SK-N-SH treated with all-trans-retinoic acid at 6 μM for 48 hours (cell line): ENCODE measurements at regions not wholly inside any gene's neighbourhood (a gene's known extent, or its start where the extent isn't known, plus 50 kb on each side); places are given as distances from the start of the nearest gene placed in this dataset.

Experiments
- ATAC-seq: fragments of 200-7000 bp; cut with Tn5 transposase; 3 replicates; pipeline ENCODE4 v1.9.1; 2020; ENCODE audit warnings: mild to moderate bottlenecking, moderate library complexity
- ARNTL ChIP-seq: fragments of 450-650 bp; formaldehyde crosslinking; IDR thresholded peaks from 2 replicates; pipeline ENCODE4 v1.5.0; 2020; ENCODE audit warnings: low read depth, mild to moderate bottlenecking, moderate library complexity, borderline replicate concordance
- BACH2 ChIP-seq: fragments of 250-450 bp; sonication (Bioruptor Pico); IDR thresholded peaks from 2 replicates; pipeline ENCODE4 v1.9.0; 2021; ENCODE audit warnings: mild to moderate bottlenecking, borderline replicate concordance
- CREB5 ChIP-seq: fragments of 250-450 bp; sonication (Bioruptor Pico); IDR thresholded peaks from 2 replicates; pipeline ENCODE4 v1.5.1; 2020; ENCODE audit warnings: low read depth, mild to moderate bottlenecking, moderate library complexity
- CSDC2 ChIP-seq: fragments of 250-450 bp; sonication (Bioruptor Pico); IDR thresholded peaks from 2 replicates; pipeline ENCODE4 v1.5.0; 2020; ENCODE audit warnings: mild to moderate bottlenecking, moderate library complexity
- CSRNP3 ChIP-seq: fragments of 250-450 bp; sonication (Bioruptor Pico); IDR thresholded peaks from 2 replicates; pipeline ENCODE4 v1.5.1; 2021; ENCODE audit warnings: mild to moderate bottlenecking, moderate library complexity
- ESRRG ChIP-seq: fragments of 250-450 bp; sonication (Bioruptor Pico); IDR thresholded peaks from 2 replicates; pipeline ENCODE4 v1.6.1; 2021; ENCODE audit warnings: mild to moderate bottlenecking
- GLIS3 ChIP-seq: fragments of 250-450 bp; sonication (Bioruptor Pico); IDR thresholded peaks from 2 replicates; pipeline ENCODE4 v1.5.0; 2020; ENCODE audit warnings: mild to moderate bottlenecking, moderate library complexity
- ISL1 ChIP-seq: fragments of 250-450 bp; sonication (Bioruptor Pico); IDR thresholded peaks from 2 replicates; pipeline ENCODE4 v2.1.2; 2022; ENCODE audit warnings: mild to moderate bottlenecking, moderate library complexity
- OSR1 ChIP-seq: fragments of 250-450 bp; sonication (Bioruptor Pico); IDR thresholded peaks from 2 replicates; pipeline ENCODE4 v1.8.0; 2022; ENCODE audit warnings: moderate library complexity, mild to moderate bottlenecking, inconsistent platforms
- POU6F1 ChIP-seq: fragments of 250-450 bp; sonication (Bioruptor Pico); IDR thresholded peaks from 2 replicates; pipeline ENCODE4 v1.8.0; 2021; ENCODE audit warnings: low read depth, mild to moderate bottlenecking, moderate library complexity, borderline replicate concordance
- PPARA ChIP-seq: fragments of 250-450 bp; sonication (Bioruptor Pico); IDR thresholded peaks from 2 replicates; pipeline ENCODE4 v1.5.0; 2020; ENCODE audit warnings: mild to moderate bottlenecking, borderline replicate concordance
- RARB ChIP-seq: fragments of 250-450 bp; sonication (Bioruptor Pico); IDR thresholded peaks from 2 replicates; pipeline ENCODE4 v1.8.0; 2021; ENCODE audit warnings: mild to moderate bottlenecking, moderate library complexity
- SNAI2 ChIP-seq: fragments of 250-450 bp; sonication (Bioruptor Pico); IDR thresholded peaks from 2 replicates; pipeline ENCODE4 v1.5.0; 2020; ENCODE audit warnings: mild to moderate bottlenecking, moderate library complexity
- TOX ChIP-seq: fragments of 250-450 bp; sonication (Bioruptor Pico); IDR thresholded peaks from 2 replicates; pipeline ENCODE4 v1.8.0; 2021; ENCODE audit warnings: mild to moderate bottlenecking, moderate library complexity, borderline replicate concordance
- TSHZ2 ChIP-seq: fragments of 250-450 bp; sonication (Bioruptor Pico); IDR thresholded peaks from 2 replicates; pipeline ENCODE4 v1.5.0; 2020; ENCODE audit warnings: mild to moderate bottlenecking, moderate library complexity
- ZC3H10 ChIP-seq: fragments of 250-450 bp; sonication (Bioruptor Pico); IDR thresholded peaks from 2 replicates; pipeline ENCODE4 v1.5.1; 2021; ENCODE audit warnings: mild to moderate bottlenecking, moderate library complexity
- ZFP3 ChIP-seq: fragments of 250-450 bp; sonication (Bioruptor Pico); IDR thresholded peaks from 2 replicates; pipeline ENCODE4 v1.5.0; 2020; ENCODE audit warnings: mild to moderate bottlenecking, moderate library complexity
- ZFP30 ChIP-seq: fragments of 450-650 bp; formaldehyde crosslinking; IDR thresholded peaks from 2 replicates; pipeline ENCODE4 v1.5.0; 2022; ENCODE audit warnings: mild to moderate bottlenecking, moderate library complexity
- ZNF565 ChIP-seq: fragments of 450-650 bp; formaldehyde crosslinking; conservative IDR thresholded peaks from 2 replicates; pipeline ENCODE4 v1.5.0; 2020; ENCODE audit warnings: low read depth, mild to moderate bottlenecking, moderate library complexity
- ZNF70 ChIP-seq: fragments of 450-650 bp; formaldehyde crosslinking; IDR thresholded peaks from 2 replicates; pipeline ENCODE4 v1.5.0; 2020; ENCODE audit warnings: mild to moderate bottlenecking, moderate library complexity
- ZNF8 ChIP-seq: fragments of 450-650 bp; formaldehyde crosslinking; IDR thresholded peaks from 2 replicates; pipeline ENCODE4 v1.5.0; 2020; ENCODE audit warnings: mild to moderate bottlenecking, moderate library complexity

DNA sequence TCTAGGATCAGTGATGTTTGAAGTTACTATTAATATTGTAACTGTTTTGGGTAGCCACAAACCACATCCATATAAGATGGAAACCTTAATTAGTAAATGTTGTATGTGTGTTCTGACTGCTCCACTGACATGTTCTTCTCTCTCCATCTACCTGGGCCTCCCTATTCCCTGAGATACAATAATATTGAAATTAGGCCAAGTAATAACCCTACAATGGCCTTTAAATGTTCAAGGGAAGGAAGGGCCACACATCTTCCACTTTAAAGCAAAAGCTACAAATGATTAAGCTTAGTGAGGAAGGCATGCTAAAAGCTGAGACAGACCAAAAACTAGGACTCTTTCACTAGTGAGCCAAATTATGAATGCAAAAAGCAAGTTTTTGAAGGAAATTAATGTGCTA is 176.4 kb upstream of the ANK3 start:
- TF ChIP-seq ZNF70 (no peak), ISL1 (CRISPR knock-in tag) (no peak), ZC3H10 (CRISPR knock-in tag) (no peak), PPARA (CRISPR knock-in tag) (no peak), CREB5 (CRISPR knock-in tag) (no peak), ZFP30 (no peak), TOX (CRISPR knock-in tag) (no peak), ZNF8 (CRISPR knock-in tag) (no peak), ZFP3 (CRISPR knock-in tag) (no peak)
- TF ChIP-seq, all 23 proteins: peak for 0
- ATAC-seq, result no peak

DNA sequence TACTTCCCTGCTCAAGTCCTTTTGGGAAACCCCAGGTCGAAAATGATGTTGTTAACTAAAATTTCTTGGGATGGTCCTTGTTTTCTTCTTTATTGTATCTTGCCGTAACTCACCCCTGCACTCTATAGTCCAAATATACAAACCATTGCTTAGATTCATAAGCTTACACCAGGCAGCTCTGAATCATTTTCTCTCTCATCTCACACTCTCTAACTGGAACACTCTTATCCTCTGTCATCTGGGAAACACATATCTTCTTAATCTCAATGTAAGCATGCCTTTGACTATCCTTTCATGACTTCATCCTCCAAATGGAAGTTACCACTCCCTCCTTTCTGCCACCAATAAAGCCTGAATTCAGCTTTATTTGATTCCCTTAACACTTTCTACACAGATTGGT is 175.8 kb upstream of the ANK3 start:
- TF ChIP-seq GLIS3 (CRISPR knock-in tag) (no peak), CSRNP3 (CRISPR knock-in tag) (no peak), CSDC2 (CRISPR knock-in tag) (no peak)
- ATAC-seq, result no peak

DNA sequence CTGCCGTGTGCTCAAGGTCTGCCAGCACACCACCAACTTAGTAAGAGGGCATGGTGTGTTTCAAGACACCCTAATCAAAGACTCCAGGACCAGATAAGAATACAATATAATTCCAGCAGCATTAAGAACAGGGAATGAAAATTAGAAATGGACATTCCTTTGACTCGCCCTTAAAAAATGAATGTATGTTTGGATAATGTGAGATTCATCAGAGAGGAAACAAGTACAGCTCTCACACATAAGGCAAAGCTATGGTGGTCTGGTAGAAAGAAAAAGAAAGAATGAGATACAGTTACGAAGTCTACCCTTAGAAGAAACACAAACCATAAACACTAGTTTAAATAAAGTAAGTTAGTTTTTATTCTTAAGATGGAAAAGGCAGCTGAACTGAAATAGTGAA is 174.8 kb upstream of the ANK3 start:
- ATAC-seq, result no peak
- TF ChIP-seq ZNF565 (no peak), PPARA (CRISPR knock-in tag) (no peak), ZFP30 (no peak), BACH2 (CRISPR knock-in tag) (no peak), TOX (CRISPR knock-in tag) (no peak), GLIS3 (CRISPR knock-in tag) (no peak), ISL1 (CRISPR knock-in tag) (no peak), CSRNP3 (CRISPR knock-in tag) (no peak), TSHZ2 (CRISPR knock-in tag) (no peak)

DNA sequence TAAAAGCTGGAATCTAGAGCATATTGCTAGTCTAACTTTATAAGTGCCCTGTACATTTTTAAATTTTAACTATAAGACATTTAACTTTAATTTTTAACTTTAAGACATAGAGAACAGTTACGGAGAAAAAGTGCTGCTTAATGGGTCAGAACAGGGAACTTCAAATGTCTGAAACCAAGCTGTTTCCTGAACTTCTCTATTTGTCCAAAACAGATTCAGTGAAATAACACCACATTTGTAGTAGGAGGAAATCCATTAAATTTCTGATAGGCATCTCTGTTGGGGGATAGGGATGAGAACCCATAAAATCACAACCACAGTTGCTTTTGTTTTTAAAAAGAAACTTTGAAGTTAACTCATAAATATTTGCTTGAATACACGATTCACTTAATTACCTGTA is 170.8 kb upstream of the ANK3 start:
- no peak for ATAC-seq
- no peak for TF ChIP-seq SNAI2 (CRISPR knock-in tag)
- TF ChIP-seq ESRRG (CRISPR knock-in tag), result no peak
- no peak for TF ChIP-seq OSR1 (CRISPR knock-in tag)
- no peak for TF ChIP-seq ARNTL (CRISPR knock-in tag)
- no peak for TF ChIP-seq POU6F1
- no peak for TF ChIP-seq ZFP30
- TF ChIP-seq CREB5 (CRISPR knock-in tag), result no peak
- TF ChIP-seq ZFP3 (CRISPR knock-in tag), result no peak
- TF ChIP-seq PPARA (CRISPR knock-in tag), result no peak
- no peak for TF ChIP-seq RARB (CRISPR knock-in tag)
- no peak for TF ChIP-seq BACH2 (CRISPR knock-in tag)
- no peak for TF ChIP-seq ZNF8 (CRISPR knock-in tag)
- no peak for TF ChIP-seq ISL1 (CRISPR knock-in tag)
- no peak for TF ChIP-seq TOX (CRISPR knock-in tag)
- no peak for TF ChIP-seq CSRNP3 (CRISPR knock-in tag)
- no peak for TF ChIP-seq ZNF70
